ENCODE measurements at regions not wholly inside any gene's neighbourhood (a gene's known extent, or its start where the extent isn't known, plus 50 kb on each side); places are given as distances from the start of the nearest gene placed in this dataset.

- no peak for TF ChIP-seq ZNF879 (CRISPR knock-in tag; IDR thresholded peaks at IDR 0.05)
- TF ChIP-seq RBM22 (optimal IDR thresholded peaks at IDR 0.05; ENCODE audit: low read length), result no peak
- no peak for TF ChIP-seq PBX3 (CRISPR knock-in tag; IDR thresholded peaks at IDR 0.05; ENCODE audit: borderline replicate concordance)
- TF ChIP-seq RAD21 (CRISPR knock-in tag; IDR thresholded peaks at IDR 0.05), result no peak
- no peak for TF ChIP-seq PAX8 (CRISPR knock-in tag; IDR thresholded peaks at IDR 0.05; ENCODE audit: borderline replicate concordance)
- TF ChIP-seq ZNF280B (CRISPR knock-in tag; IDR thresholded peaks at IDR 0.05; ENCODE audit: borderline replicate concordance), result no peak
- TF ChIP-seq ZNF180 (CRISPR knock-in tag; IDR thresholded peaks at IDR 0.05; ENCODE audit: borderline replicate concordance, low read depth), result no peak
Measured at GRCh38 chr4:176898791-176899190, 106.1 kb upstream of the VEGFC start (continued).

GRCh38 chr4:176902710-176903323 is 110.1 kb upstream of the VEGFC start:
- no peaks in the 10 kb centered on the region for H3K27me3 ChIP-seq (ENCODE audit: control insufficient read depth in 1 of 2, insufficient read depth in 2 of 2, low read length in 2 of 2)
- no peaks in the 10 kb centered on the region for H3K36me3 ChIP-seq (replicated peaks in 1 of 2; ENCODE audit: control insufficient read depth in 1 of 2, insufficient read depth in 2 of 2, low read length in 2 of 2)
- intact Hi-C loops (cut with micrococcal nuclease; ENCODE audit: unreplicated experiment) (no loop called here), in situ Hi-C loops (cut with HindIII; ENCODE audit: extremely low pct_ligation_motif_present, low pct_unique_long_range_greater_than_20kb) (no loop called here)
- ChIA-PET CTCF (ENCODE audit: low intra/inter-chr PET ratio, low total read pairs) (no interaction called here), POLR2A (no interaction called here)
- no peak overlapping the region for H3K4me2 ChIP-seq (ENCODE audit: low read depth, low read length)
- H3K9me3 ChIP-seq (ENCODE audit: low read length), result no peaks in the 10 kb centered on the region
- TF ChIP-seq PCBP2 (optimal IDR thresholded peaks at IDR 0.05; ENCODE audit: low read depth, low read length, poor library complexity, severe bottlenecking) (no peak), IKZF5 (CRISPR knock-in tag; IDR thresholded peaks at IDR 0.05) (no peak), THAP11 (CRISPR knock-in tag; IDR thresholded peaks at IDR 0.05) (no peak), FOXC1 (CRISPR knock-in tag; IDR thresholded peaks at IDR 0.05; ENCODE audit: borderline replicate concordance) (no peak), ATRX (CRISPR knock-in tag; IDR thresholded peaks at IDR 0.05; ENCODE audit: borderline replicate concordance) (no peak), FLYWCH1 (CRISPR knock-in tag; IDR thresholded peaks at IDR 0.05) (no peak), MTERF4 (CRISPR knock-in tag; IDR thresholded peaks at IDR 0.05) (no peak), ZNF678 (CRISPR knock-in tag; IDR thresholded peaks at IDR 0.05) (no peak), HNF4G (IDR thresholded peaks at IDR 0.05; ENCODE audit: borderline replicate concordance, low read depth, low read length) (no peak), HNF4G (CRISPR knock-in tag; IDR thresholded peaks at IDR 0.05; ENCODE audit: borderline replicate concordance, low read depth) (no peak), ZSCAN22 (CRISPR knock-in tag; IDR thresholded peaks at IDR 0.05) (no peak), RBM39 (IDR thresholded peaks at IDR 0.05; ENCODE audit: low read depth, low read length, poor library complexity, severe bottlenecking) (no peak)
- no peak overlapping the region for H3K4me3 ChIP-seq (replicated peaks in 1 of 3; ENCODE audit: insufficient read depth in 1 of 3, low read depth in 2 of 3, low read length in 3 of 3)
- no peaks in the 10 kb centered on the region for H4K20me1 ChIP-seq (ENCODE audit: insufficient read depth, low read length)
- no peak overlapping the region for H2AFZ ChIP-seq (ENCODE audit: low read length)
- H3K79me2 ChIP-seq (ENCODE audit: insufficient read depth, low read length), result no peaks in the 10 kb centered on the region
- H3K9ac ChIP-seq (ENCODE audit: insufficient read depth, low read depth, low read length), result no peak overlapping the region
- ATAC-seq, result no peak
- FAIRE-seq, result no peak
- no peaks in the 10 kb centered on the region for H3K4me1 ChIP-seq (ENCODE audit: insufficient read depth, low read length)
- WGBS (ENCODE audit: low lambda C conversion rate), result 3% methylated on average over 5 of the region's 5 CpGs
- H3K27ac ChIP-seq (ENCODE audit: extremely low read length, insufficient read depth, low read length), result no peak overlapping the region
- no peak for DNase-seq (ENCODE audit: low spot score)
- no TSS peak for BruUV-seq (replicated peaks)
